H9 (cell line): ENCODE measurements at regions not wholly inside any gene's neighbourhood (a gene's known extent, or its start where the extent isn't known, plus 50 kb on each side); places are given as distances from the start of the nearest gene placed in this dataset.

Source experiments
- DNase-seq: peaks from one replicate; pipeline ENCODE4 v3.0.0-alpha.2; 2017
- H2AFZ ChIP-seq: one replicate; pipeline ENCODE4 v1.6.1; 2013; ENCODE audit warnings: mild to moderate bottlenecking, low read length, control low read depth, moderate library complexity
- H2AK5ac ChIP-seq: 2 replicates; pipeline ENCODE4 v1.6.1; 2013; ENCODE audit warnings: low read length, control low read depth, mixed read lengths; ENCODE audit not compliant: insufficient read length
- H2BK120ac ChIP-seq: one replicate; pipeline ENCODE4 v1.6.1; 2013; ENCODE audit warnings: low read depth, mild to moderate bottlenecking, low read length, control low read depth, inconsistent platforms; ENCODE audit not compliant: poor library complexity, severe bottlenecking
- H2BK12ac ChIP-seq: 2 replicates; pipeline ENCODE4 v1.6.1; 2013; ENCODE audit warnings: low read length, control low read depth, mixed read lengths, low read depth; ENCODE audit not compliant: insufficient read length
- H2BK15ac ChIP-seq: 2 replicates; pipeline ENCODE4 v1.6.1; 2013; ENCODE audit warnings: low read depth, low read length, control low read depth
- H2BK20ac ChIP-seq: one replicate; pipeline ENCODE4 v1.6.1; 2013; ENCODE audit warnings: low read depth, mild to moderate bottlenecking, low read length, control low read depth, inconsistent platforms; ENCODE audit not compliant: poor library complexity, severe bottlenecking
- H2BK5ac ChIP-seq: 2 replicates; pipeline ENCODE4 v1.6.1; 2013; ENCODE audit warnings: low read length, control low read depth, mixed read lengths; ENCODE audit not compliant: insufficient read length
- H3K14ac ChIP-seq: 2 replicates; pipeline ENCODE4 v1.6.1; 2013; ENCODE audit warnings: low read length, control low read depth; ENCODE audit not compliant: insufficient read depth
- H3K18ac ChIP-seq: 2 replicates; pipeline ENCODE4 v1.6.1; 2013; ENCODE audit warnings: low read depth, mild to moderate bottlenecking, mixed read lengths, low read length, control low read depth; ENCODE audit not compliant: insufficient read length
- H3K23ac ChIP-seq: 2 replicates; pipeline ENCODE4 v1.6.1; 2013; ENCODE audit warnings: low read length, control low read depth, mixed read lengths, low read depth; ENCODE audit not compliant: insufficient read length
- H3K23me2 ChIP-seq: 2 replicates; pipeline ENCODE4 v1.6.1; 2013; ENCODE audit warnings: low read depth, mild to moderate bottlenecking, mixed read lengths, low read length, control low read depth; ENCODE audit not compliant: insufficient read length, poor library complexity, severe bottlenecking
- H3K27ac ChIP-seq: 2 replicates; pipeline ENCODE4 v1.5.1; 2013; ENCODE audit warnings: low read length, control low read depth, mixed read lengths, low read depth; ENCODE audit not compliant: insufficient read length
- H3K27me3 ChIP-seq: 2 replicates; pipeline ENCODE4 v1.6.1; 2013; ENCODE audit warnings: low read length, control low read depth, inconsistent platforms; ENCODE audit not compliant: insufficient read depth
- H3K4ac ChIP-seq: 2 replicates; pipeline ENCODE4 v1.6.1; 2013; ENCODE audit warnings: low read depth, mild to moderate bottlenecking, control low read depth, inconsistent platforms, low read length, moderate library complexity
- H3K4me1 ChIP-seq: 2 replicates; pipeline ENCODE4 v1.6.1; 2013; ENCODE audit warnings: low read length, control low read depth, inconsistent platforms; ENCODE audit not compliant: insufficient read depth
- H3K4me2 ChIP-seq: 2 replicates; pipeline ENCODE4 v1.6.1; 2013; ENCODE audit warnings: low read length, control low read depth, mixed read lengths; ENCODE audit not compliant: insufficient read length, insufficient read depth
- H3K56ac ChIP-seq: 2 replicates; pipeline ENCODE4 v1.6.1; 2013; ENCODE audit warnings: low read depth, mild to moderate bottlenecking, mixed read lengths, low read length, control low read depth; ENCODE audit not compliant: insufficient read length
- H3K79me1 ChIP-seq: 2 replicates; pipeline ENCODE4 v1.6.1; 2013; ENCODE audit warnings: low read depth, mild to moderate bottlenecking, moderate library complexity, low read length, control low read depth, inconsistent platforms; ENCODE audit not compliant: insufficient read depth, poor library complexity, severe bottlenecking
- H3K79me2 ChIP-seq: 2 replicates; pipeline ENCODE4 v1.6.1; 2013; ENCODE audit warnings: low read length, control low read depth, inconsistent platforms; ENCODE audit not compliant: insufficient read depth
- H3K9ac ChIP-seq: 2 replicates; pipeline ENCODE4 v1.6.1; 2013; ENCODE audit warnings: low read length, control low read depth, mixed read lengths; ENCODE audit not compliant: insufficient read length; ENCODE audit errors: extremely low read depth
- H3K9me3 ChIP-seq: one replicate; pipeline ENCODE4 v1.6.1; 2013; ENCODE audit warnings: low read depth, low read length, inconsistent platforms; ENCODE audit not compliant: control insufficient read depth
- H3T11ph ChIP-seq: one replicate; pipeline ENCODE4 v1.6.1; 2013; ENCODE audit warnings: mild to moderate bottlenecking, low read length, control low read depth, inconsistent platforms
- H4K20me1 ChIP-seq: one replicate; pipeline ENCODE4 v1.6.1; 2013; ENCODE audit not compliant: control insufficient read depth, insufficient read length, insufficient read depth
- H4K5ac ChIP-seq: 2 replicates; pipeline ENCODE4 v1.6.1; 2013; ENCODE audit warnings: low read depth, mild to moderate bottlenecking, mixed read lengths, low read length, control low read depth; ENCODE audit not compliant: insufficient read length
- H4K8ac ChIP-seq: replicated peaks from 2 replicates; pipeline ENCODE4 v1.6.1; 2013; ENCODE audit warnings: low read length, control low read depth, mixed read lengths, low read depth; ENCODE audit not compliant: insufficient read length
- H4K91ac ChIP-seq: 2 replicates; pipeline ENCODE4 v1.6.1; 2013; ENCODE audit warnings: low read depth, mild to moderate bottlenecking, moderate library complexity, mixed read lengths, low read length, control low read depth; ENCODE audit not compliant: insufficient read length
- H3K27ac Mint-ChIP-seq, 3 experiments: 2 replicates in 2 of 3; 3 replicates in 1 of 3; pipeline ENCODE4 v1.8.0; 2020 to 2021; ENCODE audit warnings: mixed read lengths in 3 of 3, mild to moderate bottlenecking in 1 of 3, moderate library complexity in 1 of 3
- H3K27me3 Mint-ChIP-seq: 2 replicates; pipeline ENCODE4 v1.8.0; 2021; ENCODE audit warnings: low read depth, mild to moderate bottlenecking, moderate library complexity, mixed read lengths
- H3K36me3 Mint-ChIP-seq, 3 experiments: 2 replicates in 2 of 3; 3 replicates in 1 of 3; pipeline ENCODE4 v1.8.0; 2020 to 2021; ENCODE audit warnings: low read depth in 3 of 3, mixed read lengths in 3 of 3; ENCODE audit not compliant: insufficient read depth in 1 of 3
- H3K4me1 Mint-ChIP-seq, 2 experiments: 2 replicates each; pipeline ENCODE4 v1.8.0; 2020; ENCODE audit warnings: mixed read lengths in 2 of 2
- H3K4me3 Mint-ChIP-seq, 2 experiments: 2 replicates in 1 of 2; 3 replicates in 1 of 2; pipeline ENCODE4 v1.8.0; 2020 to 2021; ENCODE audit warnings: mild to moderate bottlenecking in 2 of 2, mixed read lengths in 2 of 2, moderate library complexity in 1 of 2
- H3K9me3 Mint-ChIP-seq, 2 experiments: 2 replicates in 1 of 2; 3 replicates in 1 of 2; pipeline ENCODE4 v1.8.0; 2020; ENCODE audit warnings: mild to moderate bottlenecking in 2 of 2, mixed read lengths in 2 of 2, moderate library complexity in 1 of 2
- CTCF ChIP-seq: fragments of 200-600 bp; sonication (generic); conservative IDR thresholded peaks from 3 replicates; pipeline ENCODE4 v1.8.0; 2021; ENCODE audit warnings: antibody characterized with exemption, mild to moderate bottlenecking
- WGBS: extraction: QIAGEN DNeasy Blood & Tissue Kit; methylation state at CpG from one replicate; pipeline ENCODE4 v1.1.7; 2013; ENCODE audit warnings: missing lambda C conversion rate, low lambda C conversion rate, mixed read lengths; ENCODE audit not compliant: insufficient read length; ENCODE audit errors: extremely low coverage; 5-methylcytosine and 5-hydroxymethylcytosine counted together

GRCh38 chr2:38507712-38508111 is 95.0 kb downstream of the HNRNPLL start:
- Histone ChIP-seq H2BK120ac (no peak overlapping the region), H3K4ac (no peak overlapping the region), H4K5ac (no peak overlapping the region), H3K27me3 (no peaks in the 10 kb centered on the region), H2AK5ac (no peak overlapping the region), H3K9ac (no peak overlapping the region), H4K91ac (no peak overlapping the region), H3K4me2 (no peak overlapping the region), H3T11ph (no peak overlapping the region), H2BK15ac (no peak overlapping the region), H3K14ac (no peak overlapping the region), H2BK20ac (no peak overlapping the region), H3K18ac (no peak overlapping the region), H4K8ac (no peak overlapping the region), H2AFZ (no peak overlapping the region), H3K23ac (no peak overlapping the region), H3K27ac (no peak overlapping the region), H3K23me2 (no peaks in the 10 kb centered on the region), H3K56ac (no peak overlapping the region), H3K4me1 (no peaks in the 10 kb centered on the region), H2BK5ac (no peak overlapping the region), H3K9me3 (no peaks in the 10 kb centered on the region), H3K79me1 (no peaks in the 10 kb centered on the region), H3K79me2 (no peaks in the 10 kb centered on the region), H2BK12ac (no peak overlapping the region), H4K20me1 (no peaks in the 10 kb centered on the region)
- Mint-ChIP-seq H3K27ac (no peak overlapping the region), H3K36me3 (peaks cover 0 to under 1% (median 0%) of the 10 kb centered on the region in 3 experiments; a peak in 4 of 7 replicates), H3K4me3 (no peak overlapping the region), H3K4me1 (peaks cover 14% of the 10 kb centered on the region in 2 experiments), H3K27me3 (peaks cover 15% of the 10 kb centered on the region), H3K9me3 (peaks cover under 1% of the 10 kb centered on the region in 2 experiments; a peak in 3 of 5 replicates)
- TF ChIP-seq CTCF: no peak
- WGBS: no CpG with 5 or more reads among the region's 1 CpG
- DNase-seq: no peak
